Activated naive CD4-positive, alpha-beta T cell treated with anti-CD3 and anti-CD28 coated beads for 36 hours (primary cell): ENCODE measurements at regions not wholly inside any gene's neighbourhood (a gene's known extent, or its start where the extent isn't known, plus 50 kb on each side); places are given as distances from the start of the nearest gene placed in this dataset.

Source experiments
- CTCF ChIA-PET: fragments of 350-600 bp; sonication (Branson Sonifier 250); formaldehyde crosslinking; loops from one replicate; lab custom pipeline; 2021; ENCODE audit warnings: antibody characterized with exemption; lab: Charles Lee
- DNase-seq: peaks from one replicate; pipeline ENCODE4 v3.0.0-alpha.2; 2020
- H3K27ac Mint-ChIP-seq: one replicate; pipeline ENCODE4 v1.8.0; 2021; ENCODE audit warnings: mild to moderate bottlenecking, mixed read lengths
- H3K27me3 Mint-ChIP-seq: one replicate; pipeline ENCODE4 v1.8.0; 2021; ENCODE audit warnings: low read depth, mixed read lengths
- H3K36me3 Mint-ChIP-seq: one replicate; pipeline ENCODE4 v1.8.0; 2021; ENCODE audit warnings: low read depth, mixed read lengths
- H3K4me1 Mint-ChIP-seq: one replicate; pipeline ENCODE4 v1.8.0; 2021; ENCODE audit warnings: low read depth, mixed read lengths
- H3K4me3 Mint-ChIP-seq: one replicate; pipeline ENCODE4 v1.8.0; 2021; ENCODE audit warnings: mild to moderate bottlenecking, moderate library complexity, mixed read lengths
- H3K9me3 Mint-ChIP-seq: one replicate; pipeline ENCODE4 v1.8.0; 2021; ENCODE audit warnings: mixed read lengths
- intact Hi-C: fragments of 100-400 bp; cut with micrococcal nuclease; formaldehyde crosslinking; loops from one replicate; pipeline ENCODE4 v1.15.1; 2023

GRCh38 chr10:107420196-107420595 is 255.7 kb upstream of the SORCS1 start:
- DNase-seq, result no peak
- Mint-ChIP-seq H3K4me1 (no peaks in the 10 kb centered on the region), H3K36me3 (no peaks in the 10 kb centered on the region), H3K4me3 (no peak overlapping the region), H3K27ac (no peak overlapping the region), H3K9me3 (peaks cover 7% of the 10 kb centered on the region), H3K27me3 (no peaks in the 10 kb centered on the region)
- CTCF ChIA-PET, result no interaction called here
- intact Hi-C loops, result no loop called here

GRCh38 chr10:107418085-107418806 is 253.7 kb upstream of the SORCS1 start:
- Mint-ChIP-seq H3K4me3 (no peak overlapping the region), H3K4me1 (no peaks in the 10 kb centered on the region), H3K27ac (no peak overlapping the region), H3K27me3 (no peaks in the 10 kb centered on the region), H3K9me3 (peaks cover 7% of the 10 kb centered on the region), H3K36me3 (no peaks in the 10 kb centered on the region)
- intact Hi-C loops, result no loop called here
- no peak for DNase-seq
- CTCF ChIA-PET, result no interaction called here

DNA sequence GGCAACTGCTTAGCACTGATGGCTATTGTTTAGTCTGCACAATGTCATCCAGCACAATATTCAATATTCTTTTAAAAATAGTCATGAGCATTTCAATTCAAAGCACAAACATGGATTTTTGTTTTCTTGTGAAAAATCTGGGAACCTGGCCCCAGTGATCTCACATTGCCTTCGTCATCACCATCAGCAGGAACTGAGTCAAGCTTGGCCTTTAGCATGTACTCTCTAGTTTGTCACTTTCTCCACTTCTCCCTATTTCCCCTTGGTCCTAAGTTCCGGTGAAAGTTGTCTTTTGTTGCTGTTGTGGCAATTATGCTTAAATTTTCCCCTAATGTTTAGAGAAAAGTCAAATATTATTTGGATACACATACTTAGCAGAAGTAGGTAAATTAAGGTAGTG is 252.9 kb upstream of the SORCS1 start:
- H3K27me3 Mint-ChIP-seq, result no peaks in the 10 kb centered on the region
- no peak overlapping the region for H3K27ac Mint-ChIP-seq
- no peaks in the 10 kb centered on the region for H3K4me1 Mint-ChIP-seq
- no peaks in the 10 kb centered on the region for H3K36me3 Mint-ChIP-seq
- intact Hi-C loops, result no loop called here
- DNase-seq, result no peak
- no peak overlapping the region for H3K4me3 Mint-ChIP-seq
- CTCF ChIA-PET, result interaction anchor here (0.6 kb wide), 1 partner anchor 155 kb away, joined by 5 read pairs; no protein-coding TSS in a partner anchor
- H3K9me3 Mint-ChIP-seq, result peaks cover 5% of the 10 kb centered on the region

GRCh38 chr10:107415446-107415845 is 250.9 kb upstream of the SORCS1 start:
- DNase-seq, result no peak
- Mint-ChIP-seq H3K27ac (no peak overlapping the region), H3K4me3 (no peak overlapping the region), H3K4me1 (no peaks in the 10 kb centered on the region), H3K27me3 (no peaks in the 10 kb centered on the region), H3K36me3 (no peaks in the 10 kb centered on the region), H3K9me3 (peaks cover 5% of the 10 kb centered on the region)
- intact Hi-C loops, result no loop called here
- CTCF ChIA-PET, result no interaction called here

DNA sequence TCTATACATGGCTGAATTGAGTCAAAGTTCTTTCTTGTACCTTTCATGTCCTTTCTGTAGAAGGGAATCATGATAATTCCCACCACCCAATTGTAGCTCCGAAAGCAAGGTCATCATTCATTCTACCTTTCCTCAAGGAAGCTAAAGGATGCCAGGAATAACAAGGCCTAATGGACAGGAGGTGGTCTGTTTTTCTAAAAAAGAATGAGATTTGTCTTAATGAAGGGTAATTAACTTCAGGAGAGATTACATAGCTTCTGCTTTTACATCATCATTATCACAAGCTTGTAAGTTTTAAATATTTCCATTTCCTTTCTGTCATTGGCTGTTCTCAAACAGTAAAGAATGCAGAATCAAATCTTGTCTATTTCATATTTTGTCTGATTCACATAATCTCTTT is 249.5 kb upstream of the SORCS1 start:
- CTCF ChIA-PET, result no interaction called here
- H3K4me1 Mint-ChIP-seq, result no peaks in the 10 kb centered on the region
- no peaks in the 10 kb centered on the region for H3K27me3 Mint-ChIP-seq
- no peak overlapping the region for H3K27ac Mint-ChIP-seq
- peaks cover 9% of the 10 kb centered on the region for H3K9me3 Mint-ChIP-seq
- H3K36me3 Mint-ChIP-seq, result no peaks in the 10 kb centered on the region
- intact Hi-C loops, result no loop called here
- DNase-seq, result no peak
- H3K4me3 Mint-ChIP-seq, result no peak overlapping the region

- Mint-ChIP-seq H3K4me1 (no peaks in the 10 kb centered on the region), H3K4me3 (no peak overlapping the region), H3K27me3 (no peaks in the 10 kb centered on the region), H3K27ac (no peak overlapping the region), H3K9me3 (peaks cover 10% of the 10 kb centered on the region), H3K36me3 (no peaks in the 10 kb centered on the region)
- intact Hi-C loops, result no loop called here
- no peak for DNase-seq
- CTCF ChIA-PET, result no interaction called here
Measured at GRCh38 chr10:107409522-107409921, 245.0 kb upstream of the SORCS1 start.

DNA sequence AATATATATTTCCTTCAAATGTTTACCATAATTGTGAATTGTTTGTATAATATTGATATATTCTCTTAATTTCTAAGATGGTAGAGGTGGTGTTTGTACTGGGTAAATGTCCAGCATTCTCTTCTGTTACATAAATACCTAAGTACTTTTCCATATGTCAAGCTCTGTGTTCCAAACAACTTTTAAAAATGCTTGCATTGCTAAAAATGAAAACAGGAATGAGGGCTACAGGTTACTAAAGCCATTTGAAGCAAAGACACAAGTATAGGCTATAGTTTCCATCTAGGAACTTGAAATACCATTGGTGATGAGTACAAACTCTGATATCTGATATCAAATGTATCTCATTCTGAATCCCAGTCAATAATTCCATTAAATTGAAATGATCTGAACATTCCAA is 233.6 kb upstream of the SORCS1 start:
- CTCF ChIA-PET, result no interaction called here
- Mint-ChIP-seq H3K27ac (no peak overlapping the region), H3K4me1 (no peaks in the 10 kb centered on the region), H3K4me3 (no peak overlapping the region), H3K36me3 (no peaks in the 10 kb centered on the region), H3K27me3 (no peaks in the 10 kb centered on the region), H3K9me3 (peaks cover 12% of the 10 kb centered on the region)
- DNase-seq, result no peak
- intact Hi-C loops, result no loop called here

DNA sequence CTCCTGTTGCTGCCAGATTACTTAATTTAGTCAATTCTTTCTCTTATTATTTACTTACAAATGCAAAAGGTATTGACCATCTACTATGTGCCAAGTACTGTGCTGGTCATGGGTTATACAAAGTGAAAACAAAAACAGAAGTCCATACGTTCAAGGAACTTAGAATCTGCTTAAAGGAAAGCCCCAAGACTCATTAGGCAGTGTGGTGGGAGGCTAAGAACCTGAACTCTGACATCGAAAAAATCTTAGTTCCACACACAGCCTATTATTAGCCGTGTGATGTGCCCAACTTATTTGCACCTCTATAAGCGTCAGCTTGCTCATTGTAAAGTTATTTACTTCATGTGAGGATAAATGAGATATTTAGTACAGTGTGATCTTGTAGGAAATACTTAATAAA is 227.4 kb upstream of the SORCS1 start:
- H3K36me3 Mint-ChIP-seq, result no peaks in the 10 kb centered on the region
- intact Hi-C loops, result no loop called here
- peaks cover 9% of the 10 kb centered on the region for H3K9me3 Mint-ChIP-seq
- no peak overlapping the region for H3K27ac Mint-ChIP-seq
- no peaks in the 10 kb centered on the region for H3K27me3 Mint-ChIP-seq
- CTCF ChIA-PET, result no interaction called here
- no peak for DNase-seq
- no peak overlapping the region for H3K4me3 Mint-ChIP-seq
- no peaks in the 10 kb centered on the region for H3K4me1 Mint-ChIP-seq

- Mint-ChIP-seq H3K27me3 (no peaks in the 10 kb centered on the region), H3K36me3 (no peaks in the 10 kb centered on the region), H3K9me3 (peaks cover 8% of the 10 kb centered on the region), H3K27ac (no peak overlapping the region), H3K4me1 (no peaks in the 10 kb centered on the region), H3K4me3 (no peak overlapping the region)
- no peak for DNase-seq
- intact Hi-C loops, result no loop called here
- CTCF ChIA-PET, result no interaction called here
Measured at GRCh38 chr10:107390563-107390962, 226.1 kb upstream of the SORCS1 start.

DNA sequence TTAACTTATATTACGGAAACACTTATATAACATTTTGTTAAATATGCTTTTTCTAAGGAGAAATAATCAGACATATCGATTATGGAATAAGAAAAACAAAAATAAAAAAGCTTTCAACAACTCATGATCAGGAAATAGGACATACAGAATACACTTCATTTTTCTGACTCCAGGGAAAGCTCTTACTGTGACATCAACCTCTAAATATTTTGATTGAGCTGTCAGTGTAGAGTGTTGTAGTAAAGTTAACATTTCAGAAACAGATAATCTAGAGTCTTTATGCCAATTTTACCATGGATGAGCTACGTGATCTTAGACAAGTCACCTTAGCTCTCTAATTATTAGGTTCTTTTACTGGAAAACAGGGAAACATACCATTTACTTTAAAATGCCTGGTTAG is 218.9 kb upstream of the SORCS1 start:
- CTCF ChIA-PET, result no interaction called here
- Mint-ChIP-seq H3K4me1 (no peaks in the 10 kb centered on the region), H3K36me3 (no peaks in the 10 kb centered on the region), H3K4me3 (no peak overlapping the region), H3K27me3 (no peaks in the 10 kb centered on the region), H3K9me3 (peaks cover 10% of the 10 kb centered on the region), H3K27ac (no peak overlapping the region)
- intact Hi-C loops, result no loop called here
- no peak for DNase-seq

DNA sequence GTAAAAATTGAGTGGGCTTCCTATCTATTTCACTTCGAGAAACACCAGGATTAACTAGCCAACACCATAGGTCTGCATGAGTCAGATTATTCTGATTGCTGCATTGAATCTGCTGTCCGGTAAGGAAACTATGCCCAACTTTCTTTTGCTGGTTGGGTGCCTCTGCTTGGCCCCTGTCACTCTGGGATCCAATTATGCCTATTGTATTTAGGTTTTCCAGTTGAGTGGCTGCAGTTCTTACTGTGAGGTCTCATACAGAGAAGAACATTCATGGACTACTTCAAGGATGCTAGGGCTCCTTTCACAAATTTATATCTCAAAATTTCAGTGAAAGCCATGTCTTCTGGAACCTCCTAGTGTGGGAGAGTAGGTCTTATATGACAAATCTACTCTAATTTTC is 215.1 kb upstream of the SORCS1 start:
- Mint-ChIP-seq H3K9me3 (peaks cover 7% of the 10 kb centered on the region), H3K27ac (no peak overlapping the region), H3K36me3 (no peaks in the 10 kb centered on the region), H3K4me3 (no peak overlapping the region), H3K4me1 (no peaks in the 10 kb centered on the region), H3K27me3 (no peaks in the 10 kb centered on the region)
- DNase-seq, result no peak
- intact Hi-C loops, result no loop called here
- CTCF ChIA-PET, result no interaction called here

- Mint-ChIP-seq H3K36me3 (no peaks in the 10 kb centered on the region), H3K27me3 (no peaks in the 10 kb centered on the region), H3K4me3 (no peak overlapping the region), H3K4me1 (no peaks in the 10 kb centered on the region), H3K27ac (no peak overlapping the region), H3K9me3 (peaks cover 2% of the 10 kb centered on the region)
- intact Hi-C loops, result no loop called here
- CTCF ChIA-PET, result no interaction called here
- no peak for DNase-seq
Measured at GRCh38 chr10:107371801-107372200, 207.3 kb upstream of the SORCS1 start.

DNA sequence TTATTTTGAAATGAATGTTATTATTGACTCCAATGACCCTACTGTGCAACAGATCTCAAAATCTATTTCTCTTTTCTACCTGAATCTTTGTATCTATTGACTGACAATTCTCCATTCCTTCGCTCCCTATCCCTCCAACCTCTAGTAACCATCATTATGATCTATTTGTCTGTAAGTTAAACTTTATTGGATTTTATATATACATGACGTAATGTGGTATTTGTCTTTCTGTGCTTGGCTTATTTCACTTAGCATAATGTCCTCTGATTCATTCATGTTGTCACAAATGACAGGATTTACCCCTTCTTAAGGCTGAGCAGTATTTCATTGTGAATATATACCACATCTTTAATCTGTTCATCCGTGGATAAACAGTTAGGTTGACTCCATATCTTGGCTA is 200.4 kb upstream of the SORCS1 start:
- Mint-ChIP-seq H3K27me3 (no peaks in the 10 kb centered on the region), H3K27ac (no peak overlapping the region), H3K4me3 (no peak overlapping the region), H3K9me3 (peaks cover 6% of the 10 kb centered on the region), H3K4me1 (no peaks in the 10 kb centered on the region), H3K36me3 (no peaks in the 10 kb centered on the region)
- CTCF ChIA-PET, result no interaction called here
- no peak for DNase-seq
- intact Hi-C loops, result no loop called here
